ENCODE measurements at regions not wholly inside any gene's neighbourhood (a gene's known extent, or its start where the extent isn't known, plus 50 kb on each side); places are given as distances from the start of the nearest gene placed in this dataset.
A peak's percentile ranks its signal among the peaks of the same experiment; 100 is the strongest.
"Not testable (repeated sequence)": the region's sequence is repeated elsewhere in the genome, so short reads cannot be mapped to it uniquely, and the experiment has no call there.

- no peak for DNase-seq
Measured at GRCh38 chr14:22282949-22283348, 306.1 kb downstream of the DAD1 start.

GRCh38 chr14:22282417-22282816, 306.6 kb downstream of the DAD1 start:
- peak; percentile 53 for DNase-seq

- DNase-seq = not testable (repeated sequence)
Measured at GRCh38 chr14:22281447-22281874, 307.6 kb downstream of the DAD1 start.

GRCh38 chr14:22280497-22281316, 308.3 kb downstream of the DAD1 start:
- no peak for DNase-seq

- peak; percentile 30 for DNase-seq
Measured at GRCh38 chr14:22276913-22277816, 311.9 kb downstream of the DAD1 start.

- no peak for DNase-seq
Measured at GRCh38 chr14:22271838-22272799, 316.9 kb downstream of the DAD1 start.

- DNase-seq = no peak
Measured at GRCh38 chr14:22268875-22269274, 320.1 kb downstream of the DAD1 start.

- DNase-seq = no peak
Measured at GRCh38 chr14:22266683-22267082, 322.3 kb downstream of the DAD1 start.

GRCh38 chr14:22266142-22266442, 322.9 kb downstream of the DAD1 start:
- no peak for DNase-seq

- DNase-seq = no peak
Measured at GRCh38 chr14:22265319-22266141, 323.5 kb downstream of the DAD1 start.

GRCh38 chr14:22264759-22265158, 324.3 kb downstream of the DAD1 start:
- no peak for DNase-seq

GRCh38 chr14:22263961-22264360, 325.1 kb downstream of the DAD1 start:
- no peak for DNase-seq

- DNase-seq = no peak
Measured at GRCh38 chr14:22262881-22263280, 326.1 kb downstream of the DAD1 start.

GRCh38 chr14:22255017-22255950, 333.7 kb downstream of the DAD1 start:
- DNase-seq = no peak

- no peak for DNase-seq
Measured at GRCh38 chr14:22252686-22253085, 336.3 kb downstream of the DAD1 start.

GRCh38 chr14:22251090-22251489, 337.9 kb downstream of the DAD1 start:
- DNase-seq = no peak

GRCh38 chr14:22249770-22250169, 339.3 kb downstream of the DAD1 start:
- no peak for DNase-seq

- no peak for DNase-seq
Measured at GRCh38 chr14:22243971-22244581, 344.9 kb downstream of the DAD1 start.

- DNase-seq = not testable (repeated sequence)
Measured at GRCh38 chr14:22238320-22238719, 350.7 kb downstream of the DAD1 start.

GRCh38 chr14:22233377-22233776, 355.6 kb downstream of the DAD1 start:
- DNase-seq = no peak
